Putamen (tissue), 1 donor: ENCODE measurements at regions not wholly inside any gene's neighbourhood (a gene's known extent, or its start where the extent isn't known, plus 50 kb on each side); places are given as distances from the start of the nearest gene placed in this dataset.
A peak's percentile ranks its signal among the peaks of the same experiment; 100 is the strongest.

Source experiments
- DNase-seq: peaks from one replicate; pipeline ENCODE4 v3.0.0-alpha.2; 2016; ENCODE audit warnings: low spot score

DNA sequence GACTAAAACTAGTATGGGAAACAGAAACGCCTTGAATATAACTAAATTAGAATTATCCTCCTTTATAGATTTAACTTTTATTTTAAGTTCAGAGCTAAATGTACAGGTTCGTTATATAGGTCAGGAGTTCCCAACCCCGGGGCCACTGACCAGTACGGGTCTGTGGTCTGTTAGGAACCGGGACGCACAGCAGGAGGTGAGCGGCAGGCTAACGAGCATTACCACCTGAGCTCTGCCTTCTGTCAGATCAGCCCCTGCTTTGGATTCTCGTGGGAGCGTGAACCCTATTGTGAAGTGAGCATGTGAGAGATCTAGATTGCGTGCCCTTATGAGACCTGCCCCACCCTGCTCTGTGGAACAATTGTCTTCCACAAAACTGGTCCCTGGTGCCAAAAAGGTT is 51.0 kb downstream of the FAT4 start:
- no peak for DNase-seq

DNA sequence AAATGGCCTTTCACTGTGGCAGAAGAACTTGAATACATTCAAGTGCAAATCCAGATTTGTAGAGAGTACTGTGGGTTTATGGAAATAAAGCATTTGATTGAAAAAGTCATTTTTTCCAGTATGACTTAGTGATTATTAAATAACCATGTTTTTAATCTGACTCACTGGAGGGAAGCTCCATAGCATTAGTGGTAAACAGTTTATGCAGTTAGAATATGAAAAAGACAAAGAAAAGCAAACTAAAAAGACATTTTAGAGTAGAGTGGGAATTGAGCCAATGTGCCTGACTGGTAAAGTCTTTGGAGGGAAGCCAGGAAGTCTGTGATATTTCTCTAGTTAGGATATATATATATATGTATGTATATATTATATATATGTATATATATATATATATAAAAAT is 53.4 kb downstream of the FAT4 start:
- DNase-seq = no peak

DNA sequence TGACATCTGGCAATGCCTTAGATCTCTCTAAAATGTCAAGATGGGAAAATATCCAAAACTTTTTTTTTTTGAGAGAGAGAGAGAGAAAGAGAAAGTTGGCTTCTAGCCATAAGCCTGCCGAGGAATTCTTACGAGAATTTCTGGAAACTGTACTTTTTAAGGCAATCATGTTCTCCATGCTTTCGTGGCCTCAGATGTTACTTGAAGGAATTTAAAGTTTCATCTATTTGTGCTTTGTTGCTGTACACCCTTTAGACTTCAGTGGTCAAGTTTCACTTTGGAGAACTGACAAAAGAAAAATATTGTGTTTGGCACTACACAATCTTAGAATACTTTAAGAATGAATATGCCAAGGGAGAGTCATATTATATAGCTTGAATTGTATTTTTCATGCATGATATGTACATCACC is 53.9 kb downstream of the FAT4 start:
- no peak for DNase-seq

DNA sequence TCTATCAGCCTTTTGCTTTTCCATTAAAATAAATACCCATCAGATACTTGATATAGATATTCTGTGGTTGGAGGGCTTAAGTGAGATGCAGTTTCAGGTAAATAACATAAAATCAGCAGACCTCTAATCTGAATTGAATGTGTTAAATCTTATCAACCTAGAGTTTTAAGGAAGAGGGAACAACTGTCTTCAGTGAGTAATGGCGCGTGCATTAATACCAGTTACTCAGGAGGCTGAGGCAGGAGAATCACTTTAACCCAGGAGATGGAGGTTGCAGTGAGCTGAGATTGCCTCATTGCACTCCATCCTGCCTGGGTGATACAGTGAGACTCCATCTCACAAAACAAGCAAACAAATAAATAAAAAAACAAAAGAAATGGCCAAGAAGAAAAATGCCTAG is 54.3 kb downstream of the FAT4 start:
- DNase-seq = no peak

DNA sequence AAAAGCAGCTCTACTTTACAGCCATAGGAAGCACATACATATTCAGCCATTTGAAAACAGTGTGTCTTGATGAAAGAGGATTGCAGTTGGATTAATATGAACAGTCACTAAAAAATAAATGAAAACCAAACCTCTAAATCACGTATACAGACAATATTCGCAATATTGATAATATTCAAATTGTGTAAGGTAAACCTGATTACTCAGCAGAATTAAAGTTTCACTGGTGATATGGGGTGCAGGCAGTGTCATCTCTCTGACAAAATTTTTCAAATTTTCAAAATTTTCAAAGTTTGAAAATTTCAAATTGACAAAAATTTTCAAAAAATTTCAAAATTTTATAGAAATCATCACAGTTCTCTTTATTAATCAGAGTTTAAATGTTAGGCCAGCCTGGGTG is 55.7 kb downstream of the FAT4 start:
- DNase-seq = no peak

DNA sequence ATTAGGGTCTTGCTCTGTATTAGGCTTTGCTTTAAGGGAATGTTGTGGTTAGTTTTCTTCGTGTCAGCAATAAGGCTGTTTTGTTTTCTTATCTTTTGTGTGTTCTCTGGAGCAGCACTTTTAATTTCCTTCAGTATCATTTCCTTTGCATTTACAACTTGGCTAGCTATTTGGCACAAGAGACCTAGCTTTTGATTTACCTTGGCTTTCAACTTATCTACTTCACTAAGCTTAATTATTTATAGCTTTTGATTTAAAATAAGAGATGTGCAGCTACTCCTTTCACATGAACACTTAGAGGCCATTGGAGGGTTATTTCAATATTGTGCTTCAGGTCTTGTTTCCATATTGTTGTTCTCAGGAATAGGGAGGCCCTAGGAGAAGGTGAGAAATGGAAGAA is 68.2 kb downstream of the FAT4 start:
- DNase-seq = no peak

DNA sequence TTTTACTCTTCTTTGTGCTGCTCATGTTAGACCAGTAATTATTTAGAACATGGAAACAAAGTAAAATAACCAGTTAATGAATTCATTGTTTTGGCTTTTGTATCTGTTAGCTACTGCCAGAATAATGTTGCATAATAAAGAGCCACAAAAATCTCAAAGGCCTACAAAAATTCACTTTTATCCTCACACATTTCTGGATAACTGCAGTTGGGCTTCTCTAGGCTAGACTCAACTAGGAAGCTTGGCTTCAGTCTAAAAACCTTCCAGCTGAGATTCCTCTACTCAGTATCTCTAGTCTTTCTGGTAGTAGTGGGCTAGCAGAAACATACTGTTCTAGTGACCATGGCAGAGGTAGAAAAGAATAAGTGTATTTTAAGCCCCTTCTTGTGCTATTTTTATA is 73.0 kb downstream of the FAT4 start:
- no peak for DNase-seq

DNA sequence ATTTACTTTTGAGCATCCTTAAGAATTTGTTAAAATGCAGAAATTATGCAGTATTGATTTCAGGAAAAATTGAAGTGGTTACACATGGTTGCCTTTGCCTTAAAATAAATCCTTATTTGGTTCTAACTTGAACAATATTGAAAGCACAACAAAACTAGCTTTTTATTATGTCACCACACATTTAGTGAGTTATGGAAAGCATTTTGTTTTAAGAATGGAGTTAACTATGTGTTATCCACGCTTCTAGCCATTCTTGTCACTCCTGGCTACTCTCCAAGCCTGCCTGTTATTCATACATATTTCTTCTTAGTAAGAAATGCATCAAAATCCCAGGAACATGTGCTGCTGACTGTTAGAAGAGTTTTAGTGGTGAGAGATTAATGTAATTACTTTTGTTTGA is 73.9 kb downstream of the FAT4 start:
- DNase-seq = no peak

DNA sequence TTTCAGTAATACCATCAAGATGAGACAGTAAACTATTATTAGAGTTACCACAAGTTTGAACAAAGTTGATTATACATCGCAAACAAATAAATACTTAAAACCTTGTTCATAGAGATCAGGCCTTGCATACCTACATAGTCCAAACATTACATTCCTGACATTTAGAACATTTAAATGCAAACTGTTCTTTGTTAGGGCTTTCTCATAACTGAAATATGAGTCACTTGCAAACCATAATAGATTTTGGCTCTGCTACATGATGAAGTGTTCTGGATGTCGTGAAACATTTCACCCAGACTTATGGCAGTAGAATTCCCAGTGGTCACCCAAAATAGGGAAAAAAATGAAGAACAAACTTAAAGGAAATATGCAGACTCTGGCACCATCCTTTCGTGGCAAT is 75.0 kb downstream of the FAT4 start:
- no peak for DNase-seq

DNA sequence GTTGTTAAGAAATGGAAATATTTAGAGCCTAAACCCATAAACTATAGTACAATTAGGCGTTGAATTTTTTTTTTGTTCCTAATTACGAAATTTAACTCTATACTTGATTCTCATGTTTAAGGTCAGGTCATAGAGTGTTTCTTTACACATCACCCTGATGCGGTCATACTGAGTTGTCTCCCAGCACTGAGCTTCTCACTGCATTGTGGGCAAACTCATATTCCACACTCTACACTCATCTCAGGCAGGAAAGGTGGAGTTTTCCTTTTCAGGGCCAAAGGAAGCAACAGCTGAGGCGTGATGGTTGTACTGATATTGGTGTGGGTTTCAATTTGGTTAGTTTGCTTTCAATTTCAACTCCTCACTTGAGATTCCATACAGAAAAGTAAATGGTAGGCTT is 75.4 kb downstream of the FAT4 start:
- DNase-seq = no peak

DNA sequence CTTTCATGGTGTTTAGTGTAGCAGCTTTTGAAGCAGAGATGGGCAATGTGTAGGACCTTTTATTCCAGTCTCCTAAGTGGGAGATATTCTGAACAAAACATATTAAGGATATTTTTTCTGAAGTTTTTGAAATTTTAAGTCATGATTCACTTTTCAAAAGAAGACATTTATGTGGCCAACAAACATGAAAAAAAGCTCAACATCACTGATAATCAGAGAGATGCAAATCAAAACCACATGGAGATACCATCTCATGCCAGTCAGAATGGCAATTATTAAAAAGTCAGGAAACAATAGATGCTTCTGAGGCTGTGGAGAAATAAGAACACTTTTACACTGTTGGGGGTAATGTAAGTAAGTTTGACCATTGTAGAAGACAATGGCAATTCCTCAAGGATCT is 76.0 kb downstream of the FAT4 start:
- no peak for DNase-seq

DNA sequence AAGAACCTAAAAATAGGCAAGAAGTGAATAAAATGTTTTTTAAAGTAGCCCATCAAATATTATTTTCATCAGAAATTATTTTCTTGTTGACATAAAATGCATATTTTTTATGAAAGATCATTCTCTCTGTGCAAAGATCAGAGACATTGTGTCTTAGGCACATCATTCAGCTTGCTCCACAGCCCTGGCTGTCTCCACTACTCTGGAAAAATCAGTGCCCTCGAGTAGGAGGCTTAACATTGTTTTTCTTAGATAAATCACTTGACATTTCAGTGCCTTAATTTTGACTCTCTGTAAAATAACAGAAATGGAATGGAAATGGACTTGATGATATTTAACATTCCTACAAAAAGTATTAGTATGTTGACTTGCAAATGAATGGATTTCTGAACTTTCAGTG is 77.9 kb downstream of the FAT4 start:
- DNase-seq = no peak

DNA sequence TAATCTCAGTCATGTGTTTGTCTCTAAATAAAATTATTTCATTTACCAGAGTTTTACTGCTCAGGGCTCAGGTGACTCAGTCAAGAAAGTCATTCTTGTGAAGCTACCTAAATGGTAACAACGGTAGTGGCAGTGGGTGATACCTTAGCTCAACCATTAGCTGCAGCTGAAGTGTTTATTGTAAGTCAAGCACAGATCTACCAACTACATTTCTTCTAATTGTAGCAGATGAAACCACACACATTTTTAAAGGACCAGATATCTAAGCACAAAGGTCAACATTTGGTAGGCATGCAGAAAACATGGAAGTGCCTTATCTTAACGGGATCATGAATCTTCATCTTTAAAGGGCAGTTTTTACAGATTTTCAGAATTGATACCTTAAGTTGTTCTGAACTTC is 79.1 kb downstream of the FAT4 start:
- DNase-seq = no peak

DNA sequence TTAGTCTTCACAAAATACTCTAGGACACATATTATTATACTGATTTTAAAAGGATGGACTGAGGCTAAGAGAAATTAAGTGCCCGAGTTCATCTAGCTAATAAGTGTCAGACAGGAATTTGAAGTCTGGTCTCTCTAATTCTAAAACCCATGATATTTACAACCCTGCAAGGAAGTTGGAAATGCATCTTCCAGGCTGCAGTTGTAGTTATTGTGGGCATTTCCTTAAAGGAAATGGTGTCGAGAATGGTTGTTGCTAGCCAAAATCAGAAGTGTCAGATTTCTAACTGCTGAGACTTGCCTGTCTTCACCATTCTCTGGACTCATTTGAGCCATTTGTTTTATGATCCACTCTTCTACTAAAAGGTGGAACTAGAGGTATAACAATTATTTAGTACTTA is 82.5 kb downstream of the FAT4 start:
- no peak for DNase-seq

DNA sequence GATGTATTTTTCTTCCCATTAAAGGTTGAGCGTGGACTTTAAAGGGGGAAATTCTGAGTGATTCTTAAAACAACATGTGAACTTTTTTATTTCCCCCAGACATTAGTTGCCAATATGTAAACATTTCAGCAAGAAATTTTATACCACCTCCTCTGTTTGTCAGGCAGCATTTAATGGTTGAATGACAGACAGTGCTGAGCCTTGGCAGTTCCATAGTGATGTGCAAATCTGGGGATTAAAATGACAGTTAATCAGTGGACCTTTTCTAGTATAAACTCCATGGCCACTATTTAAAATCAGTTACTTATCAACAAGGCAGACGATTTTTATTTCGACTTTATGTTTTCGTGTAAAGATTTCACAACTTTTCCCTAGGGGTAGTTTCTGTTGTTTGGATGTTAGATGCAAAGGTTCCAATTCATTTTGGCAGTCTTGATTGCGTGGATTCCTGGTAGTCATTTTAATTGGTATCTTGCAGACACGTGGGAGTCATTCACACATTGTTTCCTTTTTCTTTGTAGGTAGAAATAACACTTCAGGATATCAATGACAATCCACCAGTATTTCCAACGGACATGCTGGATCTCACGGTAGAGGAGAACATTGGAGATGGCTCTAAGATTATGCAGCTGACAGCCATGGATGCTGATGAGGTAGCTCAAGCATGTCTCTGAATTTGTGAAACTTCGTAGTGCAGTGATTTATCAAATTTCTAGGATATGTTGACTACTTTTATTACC is 83.7 kb downstream of the FAT4 start:
- DNase-seq = no peak

DNA sequence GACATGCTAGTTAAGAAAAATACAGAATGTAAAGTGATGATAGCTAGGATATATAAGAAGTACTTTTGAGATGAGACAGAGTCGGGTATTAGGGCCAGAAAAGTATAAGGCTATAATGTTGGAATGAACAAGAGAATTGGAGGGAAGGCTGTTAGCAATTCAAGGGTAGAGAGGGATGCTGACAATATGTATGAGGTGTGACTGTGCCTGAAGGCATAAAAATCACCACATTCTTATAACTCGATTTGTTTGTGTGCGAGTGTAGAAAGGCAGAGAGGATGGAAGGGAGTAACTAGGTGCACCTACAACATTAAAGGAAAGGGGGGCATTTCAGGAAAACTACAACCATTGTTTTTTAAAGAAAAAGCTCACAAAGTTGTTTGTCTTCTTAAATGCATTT is 86.0 kb downstream of the FAT4 start:
- DNase-seq = no peak

DNA sequence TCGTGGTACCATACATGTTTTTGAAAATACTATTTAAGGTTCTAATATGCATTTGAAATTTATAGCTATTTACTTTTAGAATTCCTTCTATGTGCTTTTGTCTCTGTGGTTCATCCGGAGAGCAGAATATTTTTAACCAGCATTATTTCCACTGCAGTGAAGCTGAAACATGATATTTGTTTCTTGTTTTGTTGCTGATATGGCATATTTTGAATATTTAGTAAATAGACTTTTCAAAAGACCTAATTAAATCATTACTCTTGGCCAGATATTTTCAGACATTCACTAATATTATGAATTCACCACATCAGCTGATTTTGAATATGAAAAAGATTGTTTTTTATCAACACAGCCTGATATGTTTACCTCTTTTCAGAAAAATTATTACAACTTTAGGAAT is 87.0 kb downstream of the FAT4 start:
- DNase-seq = no peak

DNA sequence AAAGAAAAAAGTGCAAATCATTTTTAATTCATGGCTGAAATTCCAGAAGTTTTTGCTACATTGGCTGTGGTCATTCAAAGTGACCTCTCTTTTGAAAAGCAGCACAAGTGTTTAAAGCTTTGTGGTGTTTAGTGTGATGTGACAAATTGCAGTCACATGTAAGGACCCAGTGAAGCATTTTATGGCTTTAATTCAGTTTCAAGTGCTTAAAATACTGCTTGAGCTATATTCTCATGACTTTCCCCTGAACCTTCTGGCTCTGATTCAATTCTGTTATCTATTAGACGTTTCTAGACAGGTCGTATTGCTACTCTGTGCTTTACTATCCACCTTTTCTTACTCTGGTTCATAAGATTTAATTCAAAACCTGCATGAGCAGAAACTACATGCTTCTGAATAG is 105.8 kb downstream of the FAT4 start:
- DNase-seq = no peak

DNA sequence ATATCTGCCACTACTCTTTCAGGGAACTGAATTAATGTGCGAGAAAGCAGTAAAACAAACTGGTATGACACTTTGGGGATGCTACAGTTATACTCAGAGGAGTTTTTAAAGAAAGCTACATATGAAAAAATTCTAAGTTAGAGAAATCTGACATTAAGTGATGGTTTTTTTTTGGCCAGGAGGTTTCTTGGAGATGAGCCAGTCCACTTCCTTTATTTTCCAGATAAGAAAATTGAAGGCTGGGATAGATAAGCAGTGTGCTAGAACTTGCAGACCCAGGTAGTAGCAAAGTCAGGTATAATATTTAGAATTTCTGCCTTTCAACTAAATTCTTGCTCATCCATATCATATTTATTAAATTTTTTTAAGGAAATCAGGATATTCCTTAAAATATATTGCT is 106.8 kb downstream of the FAT4 start:
- DNase-seq = no peak

DNA sequence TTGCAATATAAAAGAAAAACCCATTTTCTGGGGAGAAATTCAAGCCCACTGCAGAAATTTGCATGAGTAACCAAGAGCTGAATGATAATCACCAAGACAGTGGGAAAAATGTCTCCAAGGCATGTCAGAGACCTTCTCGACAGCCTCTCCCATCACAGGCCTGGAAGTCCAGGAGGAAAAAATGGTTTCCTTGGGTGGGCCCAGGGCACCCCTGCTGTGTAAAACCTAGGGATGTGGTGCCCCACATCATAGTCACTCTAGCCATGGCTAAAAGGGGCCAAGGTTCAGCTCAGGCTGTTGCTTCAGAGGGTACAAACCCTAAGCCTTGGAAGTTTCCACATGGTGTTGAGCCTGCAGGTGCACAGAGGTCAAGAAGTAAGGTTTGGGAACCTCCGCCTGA is 108.4 kb downstream of the FAT4 start:
- DNase-seq = no peak

DNA sequence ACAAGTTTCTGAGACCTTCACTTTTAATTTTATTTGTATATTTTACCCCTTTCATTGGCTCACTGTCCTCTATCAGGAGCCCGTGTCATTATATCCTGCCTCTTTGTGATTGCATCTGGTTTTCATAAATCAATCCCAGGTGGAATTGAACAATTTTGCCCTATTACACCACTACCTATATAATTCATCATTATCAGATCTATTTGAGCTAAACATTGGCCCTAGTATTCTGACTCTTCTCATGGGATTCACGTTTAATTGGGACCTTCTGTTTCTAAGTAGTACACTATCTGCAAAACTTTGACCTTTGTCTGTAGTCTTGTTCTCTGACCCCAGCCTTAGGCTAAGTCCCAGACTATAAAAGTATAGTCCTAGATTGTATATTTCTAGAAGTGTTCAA is 114.1 kb downstream of the FAT4 start:
- DNase-seq = no peak

DNA sequence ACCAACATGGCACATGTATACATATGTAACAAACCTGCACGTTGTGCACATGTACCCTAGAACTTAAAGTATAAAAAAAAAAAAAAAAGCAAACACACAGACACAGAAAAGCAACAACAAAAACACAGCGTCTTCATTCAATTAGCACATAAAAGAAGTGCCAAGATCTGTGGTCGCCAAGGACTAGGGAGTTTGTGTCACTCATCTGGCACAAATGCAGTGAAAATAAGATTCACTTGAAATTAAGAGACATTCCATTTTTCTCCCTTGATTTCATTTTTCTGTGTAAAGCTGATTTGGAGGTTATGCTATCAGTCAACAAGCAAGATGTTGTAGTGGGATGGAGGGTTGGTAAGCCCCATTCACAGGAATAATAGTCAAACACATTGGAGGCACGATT is 115.3 kb downstream of the FAT4 start:
- no peak for DNase-seq

DNA sequence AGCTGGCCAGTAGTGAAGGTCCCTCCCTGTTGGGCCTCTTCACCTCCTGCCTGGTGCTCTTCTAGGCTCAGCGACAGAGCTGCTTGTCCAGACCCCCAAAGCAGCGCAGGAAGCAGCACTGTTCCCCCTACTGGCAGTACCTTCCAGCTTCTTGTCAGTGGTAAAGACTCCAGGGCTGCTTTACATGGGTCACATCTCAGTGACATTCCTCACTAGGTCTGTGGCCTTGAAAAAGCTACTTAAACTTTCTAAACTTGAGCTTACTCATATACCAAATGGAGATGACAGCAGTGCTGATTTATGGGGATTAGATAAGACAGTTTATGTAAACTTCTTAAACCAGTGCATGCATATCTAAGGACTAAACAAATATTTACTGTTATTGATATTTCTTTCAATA is 117.3 kb downstream of the FAT4 start:
- peak; percentile 40 for DNase-seq

DNA sequence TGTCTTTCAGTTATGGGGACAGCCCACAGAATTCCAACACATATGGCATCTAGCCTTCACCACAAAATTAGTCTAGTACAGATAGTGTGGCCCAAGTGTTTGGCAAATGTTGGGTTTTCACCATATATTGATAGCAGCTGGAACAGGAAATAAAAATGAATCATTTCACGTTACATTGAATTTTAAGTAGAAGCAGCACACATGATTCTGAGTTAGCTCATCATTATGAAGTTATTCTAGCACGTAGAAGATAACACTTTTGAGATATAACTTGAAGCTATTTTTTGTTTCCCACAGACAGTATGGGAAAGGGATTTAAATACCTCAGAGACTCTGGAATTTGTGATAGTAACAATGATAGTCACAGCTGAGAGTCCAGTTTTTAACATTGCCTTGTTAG is 118.7 kb downstream of the FAT4 start:
- DNase-seq = no peak

DNA sequence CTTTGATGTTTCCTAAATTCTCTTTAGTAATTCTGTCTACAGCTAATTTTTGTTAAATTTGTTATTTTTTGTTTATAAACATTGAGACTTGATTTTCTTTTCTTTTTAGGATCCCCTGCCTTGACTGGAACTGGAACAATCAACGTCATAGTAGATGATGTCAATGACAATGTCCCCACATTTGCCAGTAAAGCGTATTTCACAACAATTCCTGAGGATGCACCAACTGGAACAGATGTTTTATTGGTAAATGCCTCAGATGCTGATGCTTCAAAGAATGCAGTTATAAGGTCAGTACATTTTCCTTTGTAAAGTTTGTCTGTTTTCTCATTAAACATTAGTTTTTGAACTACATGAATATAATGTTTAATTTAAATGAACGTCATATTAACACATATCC is 119.4 kb downstream of the FAT4 start:
- DNase-seq = no peak
